K562 (cell line): ENCODE measurements at regions not wholly inside any gene's neighbourhood (a gene's known extent, or its start where the extent isn't known, plus 50 kb on each side); places are given as distances from the start of the nearest gene placed in this dataset.

Experiments used
- RBFOX2 ChIP-seq: fragments of 200-400 bp; formaldehyde crosslinking; IDR thresholded peaks from 2 replicates; pipeline ENCODE4 v1.6.1; 2017; ENCODE audit warnings: low read depth, mild to moderate bottlenecking, low read length, moderate library complexity
- TF ChIP-seq, protein P1 (sequence below): fragments of 250-450 bp; sonication (Bioruptor Pico); IDR thresholded peaks from 2 replicates; pipeline ENCODE4 v1.5.0; 2021; ENCODE audit warnings: mild to moderate bottlenecking, moderate library complexity
- TF ChIP-seq, protein P2 (sequence below): sonication (generic); formaldehyde crosslinking; IDR thresholded peaks from 2 replicates; pipeline ENCODE4 v1.4.0; 2020; ENCODE audit warnings: mild to moderate bottlenecking, missing genetic modification reagents

DNA sequence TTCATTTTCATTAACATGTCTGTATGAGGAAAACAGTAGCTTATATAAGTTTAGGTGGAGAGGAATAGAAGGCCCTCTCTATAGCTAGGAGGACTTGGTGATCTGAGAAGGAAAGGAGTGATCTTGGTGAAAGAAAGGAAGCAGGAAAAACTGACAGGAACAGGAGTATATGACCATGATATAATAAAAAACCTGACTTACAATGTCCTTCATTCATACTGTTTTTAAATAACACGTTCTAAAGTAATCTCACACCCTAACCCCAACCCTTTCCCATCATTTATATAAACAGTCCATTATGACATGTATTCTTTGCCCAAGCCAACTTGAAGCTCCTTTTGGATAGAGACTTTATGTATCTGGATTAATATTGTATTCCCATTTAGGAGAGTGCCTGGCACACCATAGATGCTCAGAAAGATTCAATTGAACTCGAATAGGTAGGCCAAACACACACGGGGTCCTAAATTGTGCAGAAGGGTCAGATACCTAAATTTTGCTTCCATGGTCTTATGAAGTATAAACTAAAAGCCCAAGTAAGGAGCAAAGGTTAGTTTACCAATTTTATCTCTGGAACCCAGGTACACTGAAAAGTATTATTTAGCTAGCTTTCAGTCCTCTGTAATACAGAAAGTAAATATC, 75.9 kb downstream of the OR2B2 start (continued):
- TF ChIP-seq, protein P1, sequence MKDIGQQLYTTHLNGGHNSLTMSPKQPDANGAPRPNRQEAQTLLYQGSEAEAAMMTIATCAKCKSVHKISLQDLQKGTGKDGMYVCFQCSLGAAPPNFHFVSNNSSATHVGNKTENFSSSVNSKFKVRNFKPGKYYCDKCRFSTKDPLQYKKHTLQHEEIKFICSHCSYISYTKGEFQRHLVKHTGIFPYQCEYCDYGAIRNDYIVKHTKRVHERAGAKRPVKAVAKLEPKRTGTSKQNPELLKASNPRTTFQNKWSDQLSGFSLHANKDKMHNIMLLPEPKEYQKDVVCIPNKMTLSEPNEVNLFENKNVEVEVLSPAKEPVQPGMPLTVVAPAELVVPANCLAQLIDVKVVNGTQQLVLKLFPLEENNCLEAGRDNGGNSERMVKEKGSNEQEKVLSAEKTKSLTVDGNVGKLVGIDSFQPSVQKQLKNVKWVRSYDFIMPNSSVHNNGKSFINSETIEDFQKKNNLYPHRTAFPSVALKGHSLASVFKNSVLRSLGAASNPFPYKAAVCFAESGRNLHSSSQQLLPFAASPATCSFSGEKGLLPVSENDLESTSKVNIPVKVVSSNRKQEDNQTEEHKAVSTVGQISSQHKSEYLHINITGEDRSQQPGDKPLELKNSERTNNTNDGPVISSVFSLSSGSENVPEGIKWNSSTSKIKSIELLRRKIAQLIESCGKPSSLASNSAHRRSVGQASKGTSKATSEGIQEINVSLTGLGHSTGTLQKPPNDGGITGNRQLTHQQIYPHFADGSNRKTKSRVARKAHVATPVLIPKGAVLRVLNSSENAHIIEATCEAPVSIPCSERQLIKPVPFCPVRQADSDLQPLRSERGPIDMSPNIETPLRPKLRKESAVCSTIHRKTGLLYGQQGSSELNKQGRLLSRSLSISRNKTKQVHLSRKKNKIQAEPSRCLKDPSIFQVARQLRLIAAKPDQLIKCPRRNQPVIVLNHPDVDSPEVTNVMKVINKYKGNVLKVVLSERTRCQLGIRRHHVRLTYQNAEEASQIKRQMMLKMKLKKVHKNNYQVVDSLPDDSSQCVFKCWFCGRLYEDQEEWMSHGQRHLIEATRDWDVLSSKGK = no peak
- TF ChIP-seq, protein P2, sequence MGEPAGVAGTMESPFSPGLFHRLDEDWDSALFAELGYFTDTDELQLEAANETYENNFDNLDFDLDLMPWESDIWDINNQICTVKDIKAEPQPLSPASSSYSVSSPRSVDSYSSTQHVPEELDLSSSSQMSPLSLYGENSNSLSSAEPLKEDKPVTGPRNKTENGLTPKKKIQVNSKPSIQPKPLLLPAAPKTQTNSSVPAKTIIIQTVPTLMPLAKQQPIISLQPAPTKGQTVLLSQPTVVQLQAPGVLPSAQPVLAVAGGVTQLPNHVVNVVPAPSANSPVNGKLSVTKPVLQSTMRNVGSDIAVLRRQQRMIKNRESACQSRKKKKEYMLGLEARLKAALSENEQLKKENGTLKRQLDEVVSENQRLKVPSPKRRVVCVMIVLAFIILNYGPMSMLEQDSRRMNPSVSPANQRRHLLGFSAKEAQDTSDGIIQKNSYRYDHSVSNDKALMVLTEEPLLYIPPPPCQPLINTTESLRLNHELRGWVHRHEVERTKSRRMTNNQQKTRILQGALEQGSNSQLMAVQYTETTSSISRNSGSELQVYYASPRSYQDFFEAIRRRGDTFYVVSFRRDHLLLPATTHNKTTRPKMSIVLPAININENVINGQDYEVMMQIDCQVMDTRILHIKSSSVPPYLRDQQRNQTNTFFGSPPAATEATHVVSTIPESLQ (CRISPR knock-in tag) = no peak
- peak; percentile 21; the same call in 1 of the 2 replicates for TF ChIP-seq RBFOX2
